Coronary artery (tissue), 2 donors: ENCODE measurements at regions not wholly inside any gene's neighbourhood (a gene's known extent, or its start where the extent isn't known, plus 50 kb on each side); places are given as distances from the start of the nearest gene placed in this dataset.
"Not testable (repeated sequence)": the region's sequence is repeated elsewhere in the genome, so short reads cannot be mapped to it uniquely, and the experiment has no call there.

ENCODE experiments used
- DNase-seq: peaks from one replicate; pipeline ENCODE4 v3.0.0-alpha.2; 2017; ENCODE audit warnings: low spot score
- H3K27ac ChIP-seq, 2 donors: fragments of 200-600 bp; sonication (generic); one replicate each; pipeline ENCODE4 v1.5.1; 2016 to 2019
- H3K4me3 ChIP-seq: fragments of 200-600 bp; sonication (generic); 2 replicates; pipeline ENCODE4 v1.5.1; 2016; ENCODE audit warnings: mild to moderate bottlenecking, moderate library complexity
- CTCF ChIP-seq: fragments of 200-600 bp; sonication (generic); IDR thresholded peaks from one replicate; pipeline ENCODE4 v1.5.1; 2019; ENCODE audit warnings: antibody characterized with exemption

GRCh38 chr2:187877391-187877790 is 323.2 kb upstream of the TFPI start:
- no peak overlapping the region for H3K4me3 ChIP-seq
- no peak overlapping the region for H3K27ac ChIP-seq
- no peak for TF ChIP-seq CTCF
- DNase-seq, result no peak

- Histone ChIP-seq H3K4me3 (no peak overlapping the region), H3K27ac (no peak overlapping the region)
- no peak for DNase-seq
- no peak for TF ChIP-seq CTCF
Observed at GRCh38 chr2:187878112-187878511, 323.9 kb upstream of the TFPI start.

GRCh38 chr2:187879491-187879890 is 325.3 kb upstream of the TFPI start:
- no peak for TF ChIP-seq CTCF
- Histone ChIP-seq H3K27ac (no peak overlapping the region), H3K4me3 (no peak overlapping the region)
- DNase-seq, result no peak

- no peak for TF ChIP-seq CTCF
- H3K27ac ChIP-seq, result no peak overlapping the region
- DNase-seq, result no peak
- no peak overlapping the region for H3K4me3 ChIP-seq
Observed at GRCh38 chr2:187884003-187884402, 329.8 kb upstream of the TFPI start.

GRCh38 chr2:187890690-187891089 is 336.5 kb upstream of the TFPI start:
- DNase-seq, result no peak
- no peak for TF ChIP-seq CTCF
- Histone ChIP-seq H3K27ac (no peak overlapping the region), H3K4me3 (no peak overlapping the region)

GRCh38 chr2:187900021-187900420 is 345.8 kb upstream of the TFPI start:
- Histone ChIP-seq H3K4me3 (no peak overlapping the region), H3K27ac (no peak overlapping the region)
- TF ChIP-seq CTCF, result no peak
- DNase-seq, result no peak

- TF ChIP-seq CTCF, result no peak
- Histone ChIP-seq H3K4me3 (no peak overlapping the region), H3K27ac (no peak overlapping the region)
- DNase-seq, result no peak
Observed at GRCh38 chr2:187906021-187906420, 351.8 kb upstream of the TFPI start.

GRCh38 chr2:187910922-187911321 is 356.7 kb upstream of the TFPI start:
- H3K4me3 ChIP-seq, H3K27ac ChIP-seq, DNase-seq: not testable (repeated sequence)
